HCT116 (cell line): ENCODE measurements at regions not wholly inside any gene's neighbourhood (a gene's known extent, or its start where the extent isn't known, plus 50 kb on each side); places are given as distances from the start of the nearest gene placed in this dataset.

Source experiments
- ATAC-seq: fragments of 200-7000 bp; cut with Tn5 transposase; 2 replicates; pipeline ENCODE4 v1.9.1; 2020; ENCODE audit warnings: mild to moderate bottlenecking, moderate library complexity
- BruUV-seq: library from RNA; stranded (reverse); fragments of 400-500 nt; replicated peaks from 2 replicates; lab custom pipeline; 2021; lab: Mats Ljungman, UMichigan
- CTCF ChIA-PET: fragments of 300-600 bp; sonication (Branson Sonifier 250); formaldehyde crosslinking; loops from one replicate; lab custom pipeline; 2021; ENCODE audit warnings: antibody characterized with exemption; lab: Charles Lee
- POLR2A ChIA-PET: fragments of 300-600, 350-600 bp; sonication (Branson Sonifier 250); formaldehyde crosslinking; loops from one replicate; lab custom pipeline; 2021; ENCODE audit warnings: antibody characterized with exemption; lab: Charles Lee
- RAD21 ChIA-PET, 2 experiments: fragments of 300-600 bp; sonication (Branson Sonifier 250); formaldehyde crosslinking; loops; one replicate each; lab custom pipeline; 2023; ENCODE audit warnings: low total read pairs in 2 of 2; ENCODE audit not compliant: uncharacterized antibody in 2 of 2, unreplicated experiment in 2 of 2, low non-redundant PET in 1 of 2; lab: Charles Lee
- DNase-seq: peaks from one replicate; pipeline ENCODE4 v3.0.0-alpha.2; 2010; ENCODE audit warnings: low read depth, low spot score
- H2AFZ ChIP-seq: fragments of 200-600 bp; shearing (Covaris generic), sonication (generic); 2 replicates; pipeline ENCODE4 v1.6.1; 2017; ENCODE audit warnings: low read depth, mixed run types, mixed read lengths, antibody characterized with exemption, low read length; ENCODE audit not compliant: poor library complexity, severe bottlenecking
- H3K27ac ChIP-seq: 2 replicates; pipeline ENCODE4 v1.5.1; 2012; ENCODE audit warnings: low read depth, low read length
- H3K27me3 ChIP-seq: fragments of 200-600 bp; sonication (generic); 2 replicates; pipeline ENCODE4 v1.6.1; 2016; ENCODE audit warnings: mixed run types, low read length, mixed read lengths; ENCODE audit not compliant: insufficient read depth
- H3K36me3 ChIP-seq, 2 experiments: fragments of 200-500 bp in 1 of 2; fragments of 200-600 bp in 1 of 2; sonication (Bioruptor generic) in 1 of 2; sonication (generic) in 1 of 2; 2 replicates each; pipeline versions ENCODE4 v1.5.1 to v1.6.1; 2014 to 2016; ENCODE audit warnings: low read length in 2 of 2, inconsistent platforms in 1 of 2, mixed read lengths in 1 of 2, mixed run types in 1 of 2; ENCODE audit not compliant: insufficient read depth in 2 of 2, control insufficient read depth in 1 of 2
- H3K4me1 ChIP-seq, 2 experiments: fragments of 200-600 bp in 1 of 2; sonication (generic) in 1 of 2; 2 replicates each; pipeline versions ENCODE4 v1.5.1 to v1.6.1; 2012 to 2017; ENCODE audit warnings: low read length in 2 of 2, inconsistent platforms in 1 of 2, mild to moderate bottlenecking in 1 of 2, mixed read lengths in 1 of 2, mixed run types in 1 of 2, moderate library complexity in 1 of 2; ENCODE audit not compliant: insufficient read depth in 2 of 2, control insufficient read depth in 1 of 2
- H3K4me2 ChIP-seq: fragments of 200-600 bp; sonication (generic); 2 replicates; pipeline ENCODE4 v1.6.1; 2017; ENCODE audit warnings: mixed run types, low read length, mixed read lengths
- H3K4me3 ChIP-seq, 2 experiments: fragments of 200-600 bp in 1 of 2; sonication (generic) in 1 of 2; replicated peaks in 1 of 2; 2 replicates each; pipeline ENCODE4 v1.5.1; 2011 to 2016; ENCODE audit warnings: low read length in 2 of 2, control low read depth in 1 of 2, low read depth in 1 of 2, mild to moderate bottlenecking in 1 of 2, mixed read lengths in 1 of 2, mixed run types in 1 of 2
- H3K79me2 ChIP-seq: fragments of 200-600 bp; sonication (generic); 2 replicates; pipeline ENCODE4 v1.6.1; 2017; ENCODE audit warnings: mild to moderate bottlenecking, mixed run types, low read length, moderate library complexity, mixed read lengths; ENCODE audit not compliant: insufficient read depth
- H3K9ac ChIP-seq: fragments of 200-600 bp; sonication (generic); 2 replicates; pipeline ENCODE4 v1.6.1; 2016; ENCODE audit warnings: low read length, mixed read lengths
- H3K9me2 ChIP-seq: fragments of 200-600 bp; sonication (generic), shearing (Covaris generic); 2 replicates; pipeline ENCODE4 v1.6.1; 2017; ENCODE audit warnings: mixed run types, mild to moderate bottlenecking, moderate library complexity; ENCODE audit not compliant: insufficient read depth
- H3K9me3 ChIP-seq, 2 experiments: fragments of 200-500 bp in 1 of 2; fragments of 200-600 bp in 1 of 2; sonication (Bioruptor generic) in 1 of 2; sonication (generic) in 1 of 2; 2 replicates each; pipeline ENCODE4 v1.6.1; 2014 to 2017; ENCODE audit warnings: low read length in 2 of 2, mixed read lengths in 2 of 2, inconsistent platforms in 1 of 2, low read depth in 1 of 2, mild to moderate bottlenecking in 1 of 2, mixed run types in 1 of 2, moderate library complexity in 1 of 2; ENCODE audit not compliant: control insufficient read depth in 1 of 2, insufficient read depth in 1 of 2
- H4K20me1 ChIP-seq: fragments of 200-600 bp; sonication (generic), shearing (Covaris generic); 2 replicates; pipeline ENCODE4 v1.6.1; 2017; ENCODE audit warnings: mixed run types, mild to moderate bottlenecking, moderate library complexity; ENCODE audit not compliant: insufficient read depth
- ELF1 ChIP-seq: IDR thresholded peaks from 2 replicates; pipeline ENCODE4 v1.6.1; 2012; ENCODE audit warnings: low read depth, borderline replicate concordance
- FOSL1 ChIP-seq: IDR thresholded peaks from 2 replicates; pipeline ENCODE4 v1.6.1; 2012; ENCODE audit warnings: low read depth
- RAD21 ChIP-seq: IDR thresholded peaks from 2 replicates; pipeline ENCODE4 v1.6.1; 2012; ENCODE audit warnings: low read depth, mild to moderate bottlenecking
- SIN3A ChIP-seq: IDR thresholded peaks from 2 replicates; pipeline ENCODE4 v1.6.1; 2012; ENCODE audit warnings: low read depth
- SRF ChIP-seq: IDR thresholded peaks from 2 replicates; pipeline ENCODE4 v1.6.1; 2012; ENCODE audit warnings: low read depth
- ZBTB33 ChIP-seq: IDR thresholded peaks from 2 replicates; pipeline ENCODE4 v1.6.1; 2011; ENCODE audit warnings: mild to moderate bottlenecking, low read length, moderate library complexity; ENCODE audit not compliant: insufficient replicate concordance; ENCODE audit errors: extremely low read depth
- ZFX ChIP-seq: fragments of 450-650 bp; IDR thresholded peaks from 2 replicates; pipeline ENCODE4 v1.6.1; 2017
- intact Hi-C: fragments of 100-400 bp; cut with micrococcal nuclease; formaldehyde crosslinking; loops from 2 replicates; pipeline ENCODE4 v1.10.0; 2022

- TF ChIP-seq SIN3A (no peak), ZBTB33 (no peak), RAD21 (peak; percentile 29; the same call in 1 of the 2 replicates), ELF1 (no peak)
Measured at GRCh38 chr1:102550729-102551384, 554.1 kb upstream of the OLFM3 start (continued).

- H3K9me2 ChIP-seq, result no peaks in the 10 kb centered on the region
- no peaks in the 10 kb centered on the region for H4K20me1 ChIP-seq
- intact Hi-C loops, result no loop called here
- DNase-seq (no peak), ATAC-seq (no peak)
- CTCF ChIA-PET, result no interaction called here
- no peak overlapping the region for H3K27ac ChIP-seq
- H3K9ac ChIP-seq, result no peak overlapping the region
- RAD21 ChIA-PET, result no interaction called here
- no peaks in the 10 kb centered on the region for H3K36me3 ChIP-seq
- H3K9me3 ChIP-seq, result no peaks in the 10 kb centered on the region
- H2AFZ ChIP-seq, result no peak overlapping the region
- H3K4me2 ChIP-seq, result no peak overlapping the region
- TF ChIP-seq FOSL1 (no peak), SRF (no peak), ZFX (no peak)
- no peaks in the 10 kb centered on the region for H3K79me2 ChIP-seq
- no TSS peak for BruUV-seq
- H3K27me3 ChIP-seq, result no peaks in the 10 kb centered on the region
- POLR2A ChIA-PET, result no interaction called here
- no peak overlapping the region for H3K4me3 ChIP-seq
- no peaks in the 10 kb centered on the region for H3K4me1 ChIP-seq
Measured at GRCh38 chr1:102546251-102546650, 549.5 kb upstream of the OLFM3 start.
